Keratinocyte (primary cell): ENCODE measurements at regions not wholly inside any gene's neighbourhood (a gene's known extent, or its start where the extent isn't known, plus 50 kb on each side); places are given as distances from the start of the nearest gene placed in this dataset.

Experiments
- EZH2 ChIP-seq: IDR thresholded peaks from one replicate; pipeline ENCODE4 v1.6.1; 2012; ENCODE audit warnings: inconsistent platforms, mild to moderate bottlenecking, low read length, moderate library complexity
- TF ChIP-seq, protein P1 (sequence below), 3 experiments: IDR thresholded peaks in 1 of 3; conservative IDR thresholded peaks in 1 of 3; optimal IDR thresholded peaks in 1 of 3; 2 replicates in 2 of 3; 3 replicates in 1 of 3; pipeline versions ENCODE3 to v1.5.1; 2011; ENCODE audit warnings: low read length in 3 of 3, mild to moderate bottlenecking in 3 of 3, moderate library complexity in 2 of 3, control low read depth in 1 of 3, inconsistent platforms in 1 of 3; ENCODE audit not compliant: insufficient read depth in 2 of 3; ENCODE audit errors: extremely low read depth in 1 of 3

DNA sequence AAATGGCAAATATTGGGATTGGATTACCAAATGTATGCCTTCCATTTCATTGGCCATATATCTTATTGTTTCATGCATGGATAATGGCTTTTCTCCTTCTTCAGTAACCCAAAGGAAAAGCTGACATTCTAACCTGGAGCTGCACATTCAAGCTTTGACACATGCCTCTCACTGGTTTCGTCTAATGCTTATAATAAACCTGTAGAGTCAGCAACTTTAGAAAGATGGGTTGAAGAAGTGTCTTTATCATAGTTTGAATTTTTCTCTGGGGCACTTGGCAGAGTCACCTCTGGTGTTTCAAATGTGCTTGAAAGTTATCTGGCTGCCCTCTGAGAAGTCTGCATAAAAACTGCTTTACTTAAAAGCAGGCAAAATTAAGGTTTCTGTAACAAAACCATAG, 55.4 kb upstream of the GOLGA8A start:
- TF ChIP-seq, protein P1, sequence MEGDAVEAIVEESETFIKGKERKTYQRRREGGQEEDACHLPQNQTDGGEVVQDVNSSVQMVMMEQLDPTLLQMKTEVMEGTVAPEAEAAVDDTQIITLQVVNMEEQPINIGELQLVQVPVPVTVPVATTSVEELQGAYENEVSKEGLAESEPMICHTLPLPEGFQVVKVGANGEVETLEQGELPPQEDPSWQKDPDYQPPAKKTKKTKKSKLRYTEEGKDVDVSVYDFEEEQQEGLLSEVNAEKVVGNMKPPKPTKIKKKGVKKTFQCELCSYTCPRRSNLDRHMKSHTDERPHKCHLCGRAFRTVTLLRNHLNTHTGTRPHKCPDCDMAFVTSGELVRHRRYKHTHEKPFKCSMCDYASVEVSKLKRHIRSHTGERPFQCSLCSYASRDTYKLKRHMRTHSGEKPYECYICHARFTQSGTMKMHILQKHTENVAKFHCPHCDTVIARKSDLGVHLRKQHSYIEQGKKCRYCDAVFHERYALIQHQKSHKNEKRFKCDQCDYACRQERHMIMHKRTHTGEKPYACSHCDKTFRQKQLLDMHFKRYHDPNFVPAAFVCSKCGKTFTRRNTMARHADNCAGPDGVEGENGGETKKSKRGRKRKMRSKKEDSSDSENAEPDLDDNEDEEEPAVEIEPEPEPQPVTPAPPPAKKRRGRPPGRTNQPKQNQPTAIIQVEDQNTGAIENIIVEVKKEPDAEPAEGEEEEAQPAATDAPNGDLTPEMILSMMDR (optimal IDR thresholded peaks at IDR 0.05 in 1 of 3, IDR thresholded peaks at IDR 0.05 in 1 of 3, conservative IDR thresholded peaks at IDR 0.05 in 1 of 3; ENCODE audit: extremely low read depth in 1 of 3, insufficient read depth in 2 of 3, low read length in 3 of 3) = no peak
- TF ChIP-seq EZH2 = no peak
